Chondrocyte (in vitro differentiated cells): ENCODE measurements at regions not wholly inside any gene's neighbourhood (a gene's known extent, or its start where the extent isn't known, plus 50 kb on each side); places are given as distances from the start of the nearest gene placed in this dataset.

ENCODE experiments used
- DNase-seq: peaks from one replicate; pipeline ENCODE4 v3.0.0; 2021; ENCODE audit warnings: mixed read lengths, low spot score
- H3K27ac Mint-ChIP-seq: one replicate; pipeline ENCODE4 v1.8.0; 2021; ENCODE audit warnings: mild to moderate bottlenecking, moderate library complexity, mixed read lengths; ENCODE audit not compliant: unreplicated experiment
- H3K27me3 Mint-ChIP-seq: 2 replicates; pipeline ENCODE4 v1.8.0; 2021; ENCODE audit warnings: low read depth, mixed read lengths
- H3K36me3 Mint-ChIP-seq: 2 replicates; pipeline ENCODE4 v1.8.0; 2021; ENCODE audit warnings: low read depth, mixed read lengths
- H3K4me1 Mint-ChIP-seq: 2 replicates; pipeline ENCODE4 v1.8.0; 2021; ENCODE audit warnings: low read depth, mild to moderate bottlenecking, mixed read lengths
- H3K4me3 Mint-ChIP-seq: one replicate; pipeline ENCODE4 v1.8.0; 2021; ENCODE audit warnings: mild to moderate bottlenecking, moderate library complexity, mixed read lengths; ENCODE audit not compliant: unreplicated experiment
- H3K9me3 Mint-ChIP-seq: 2 replicates; pipeline ENCODE4 v1.8.0; 2021; ENCODE audit warnings: low read depth, mixed read lengths
- CTCF ChIP-seq: fragments of 200-600 bp; sonication (generic); IDR thresholded peaks from 2 replicates; pipeline ENCODE4 v1.5.0; 2021; ENCODE audit warnings: antibody characterized with exemption, mild to moderate bottlenecking, moderate library complexity

- DNase-seq = no peak
- TF ChIP-seq CTCF = no peak
- Mint-ChIP-seq H3K36me3 (no peaks in the 10 kb centered on the region), H3K9me3 (no peaks in the 10 kb centered on the region), H3K27me3 (peaks cover 2% of the 10 kb centered on the region), H3K4me3 (no peak overlapping the region), H3K27ac (no peak overlapping the region), H3K4me1 (no peaks in the 10 kb centered on the region)
These were observed 260.0 kb upstream of the HS6ST1 start for GRCh38 chr2:128578406-128579390.

- Mint-ChIP-seq H3K9me3 (peaks cover 4% of the 10 kb centered on the region), H3K27me3 (peaks cover 2% of the 10 kb centered on the region), H3K36me3 (peaks cover 2% of the 10 kb centered on the region), H3K4me3 (no peak overlapping the region), H3K27ac (no peak overlapping the region), H3K4me1 (peaks cover 5% of the 10 kb centered on the region)
- no peak for TF ChIP-seq CTCF
- DNase-seq = no peak
These were observed 261.2 kb upstream of the HS6ST1 start for GRCh38 chr2:128579825-128580224.

- H3K4me1 Mint-ChIP-seq = peaks cover 5% of the 10 kb centered on the region
- peaks cover 10% of the 10 kb centered on the region for H3K9me3 Mint-ChIP-seq
- peaks cover 2% of the 10 kb centered on the region for H3K36me3 Mint-ChIP-seq
- no peak overlapping the region for H3K4me3 Mint-ChIP-seq
- H3K27me3 Mint-ChIP-seq = peaks cover 2% of the 10 kb centered on the region
- no peak for TF ChIP-seq CTCF
- H3K27ac Mint-ChIP-seq = no peak overlapping the region
- DNase-seq = no peak
These were observed 262.6 kb upstream of the HS6ST1 start for GRCh38 chr2:128580988-128581848.

GRCh38 chr2:128581849-128582244, 263.2 kb upstream of the HS6ST1 start:
- H3K27me3 Mint-ChIP-seq = peaks cover 2% of the 10 kb centered on the region
- H3K4me3 Mint-ChIP-seq = no peak overlapping the region
- peaks cover 2% of the 10 kb centered on the region for H3K36me3 Mint-ChIP-seq
- H3K27ac Mint-ChIP-seq = no peak overlapping the region
- peaks cover 5% of the 10 kb centered on the region for H3K4me1 Mint-ChIP-seq
- TF ChIP-seq CTCF = no peak
- DNase-seq = no peak
- peaks cover 10% of the 10 kb centered on the region for H3K9me3 Mint-ChIP-seq

GRCh38 chr2:128584296-128584890, 265.7 kb upstream of the HS6ST1 start:
- H3K4me1 Mint-ChIP-seq = peaks cover 5% of the 10 kb centered on the region
- no peak for TF ChIP-seq CTCF
- H3K9me3 Mint-ChIP-seq = peaks cover 10% of the 10 kb centered on the region
- no peaks in the 10 kb centered on the region for H3K27me3 Mint-ChIP-seq
- peaks cover 2% of the 10 kb centered on the region for H3K36me3 Mint-ChIP-seq
- H3K27ac Mint-ChIP-seq = peak overlapping the region; percentile 70
- DNase-seq = no peak
- H3K4me3 Mint-ChIP-seq = no peak overlapping the region
